Endothelial cell of umbilical vein (primary cell): ENCODE measurements at regions not wholly inside any gene's neighbourhood (a gene's known extent, or its start where the extent isn't known, plus 50 kb on each side); places are given as distances from the start of the nearest gene placed in this dataset.

Experiments used
- BruUV-seq: library from RNA; stranded (reverse); fragments of 400-500 nt; replicated peaks from 2 replicates; lab custom pipeline; 2021; lab: Mats Ljungman, UMichigan
- CTCF ChIA-PET: fragments of 300-600, 350-600 bp; sonication (Branson Sonifier 250); formaldehyde crosslinking; loops from one replicate; lab custom pipeline; 2021; ENCODE audit warnings: antibody characterized with exemption, inconsistent platforms; lab: Charles Lee
- POLR2A ChIA-PET: fragments of 300-600, 350-600 bp; sonication (Branson Sonifier 250); formaldehyde crosslinking; loops from one replicate; lab custom pipeline; 2021; ENCODE audit warnings: antibody characterized with exemption, inconsistent platforms; lab: Charles Lee
- DNase-seq: peaks from one replicate; pipeline ENCODE4 v3.0.0-alpha.2; 2011; ENCODE audit warnings: low read depth, low spot score
- FAIRE-seq: peaks from 2 replicates; lab custom pipeline; 2011; peaks lifted over from hg19 to GRCh38; lab: Jason Lieb, UNC
- H2AFZ ChIP-seq: 2 replicates; pipeline ENCODE4 v1.6.0; 2012; ENCODE audit warnings: low read depth, low read length, control low read depth, inconsistent platforms
- H3K27ac ChIP-seq: 2 replicates; pipeline ENCODE4 v1.5.1; 2011; ENCODE audit warnings: low read depth, mild to moderate bottlenecking, control low read depth, low read length, moderate library complexity; ENCODE audit not compliant: insufficient read depth
- H3K27me3 ChIP-seq, 2 experiments: 2 replicates each; pipeline versions ENCODE4 v1.6.0 to v1.6.1; 2011; ENCODE audit warnings: low read length in 2 of 2, mixed read lengths in 1 of 2; ENCODE audit not compliant: control insufficient read depth in 2 of 2, insufficient read depth in 2 of 2
- H3K36me3 ChIP-seq, 2 experiments: 2 replicates in 1 of 2; 3 replicates in 1 of 2; pipeline ENCODE4 v1.5.1; 2011; ENCODE audit warnings: low read length in 2 of 2, mild to moderate bottlenecking in 1 of 2, moderate library complexity in 1 of 2; ENCODE audit not compliant: control insufficient read depth in 2 of 2, insufficient read depth in 2 of 2; ENCODE audit errors: extremely low read depth in 1 of 2
- H3K4me1 ChIP-seq: 3 replicates; pipeline ENCODE4 v1.5.1; 2011; ENCODE audit warnings: mild to moderate bottlenecking, low read length; ENCODE audit not compliant: control insufficient read depth, insufficient read depth; ENCODE audit errors: extremely low read depth
- H3K4me2 ChIP-seq: 2 replicates; pipeline ENCODE4 v1.6.1; 2011; ENCODE audit warnings: low read length, control low read depth, mixed read lengths; ENCODE audit not compliant: insufficient read depth
- H3K4me3 ChIP-seq, 3 experiments: fragments of 200-600 bp in 1 of 3; sonication (generic), shearing (Covaris generic) in 1 of 3; replicated peaks in 1 of 3; 2 replicates each; pipeline ENCODE4 v1.5.1; 2011 to 2016; ENCODE audit warnings: control low read depth in 3 of 3, low read length in 3 of 3, mild to moderate bottlenecking in 2 of 3, inconsistent platforms in 1 of 3, low read depth in 1 of 3, moderate library complexity in 1 of 3; ENCODE audit not compliant: insufficient read depth in 1 of 3
- H3K79me2 ChIP-seq: 2 replicates; pipeline ENCODE4 v1.6.0; 2012; ENCODE audit warnings: low read length, inconsistent platforms; ENCODE audit not compliant: control insufficient read depth, insufficient read depth
- H3K9ac ChIP-seq: replicated peaks from 2 replicates; pipeline ENCODE3; 2011; ENCODE audit warnings: low read length, control low read depth; ENCODE audit not compliant: insufficient read depth; ENCODE audit errors: extremely low read depth
- H3K9me1 ChIP-seq: replicated peaks from 3 replicates; pipeline ENCODE4 v1.6.0; 2011; ENCODE audit warnings: mild to moderate bottlenecking, low read length; ENCODE audit not compliant: control insufficient read depth, insufficient read depth; ENCODE audit errors: extremely low read depth
- H3K9me3 ChIP-seq: replicated peaks from 2 replicates; pipeline ENCODE4 v1.5.1; 2012; ENCODE audit warnings: low read length, inconsistent platforms; ENCODE audit not compliant: control insufficient read depth, insufficient read depth
- H4K20me1 ChIP-seq: replicated peaks from 2 replicates; pipeline ENCODE3; 2011; ENCODE audit warnings: mild to moderate bottlenecking, low read length; ENCODE audit not compliant: control insufficient read depth, insufficient read depth; ENCODE audit errors: extremely low read depth
- EZH2 ChIP-seq: IDR thresholded peaks from 2 replicates; pipeline ENCODE4 v1.6.1; 2012; ENCODE audit warnings: borderline replicate concordance, low read depth, mild to moderate bottlenecking, moderate library complexity, low read length, inconsistent platforms; ENCODE audit not compliant: severe bottlenecking
- FOS ChIP-seq: IDR thresholded peaks from 2 replicates; pipeline ENCODE4 v1.6.1; 2011; ENCODE audit warnings: mild to moderate bottlenecking, low read length, moderate library complexity, borderline replicate concordance; ENCODE audit not compliant: insufficient read depth
- GATA2 ChIP-seq: IDR thresholded peaks from 2 replicates; pipeline ENCODE4 v1.7.0; 2011; ENCODE audit warnings: low read depth, mild to moderate bottlenecking, moderate library complexity, mixed read lengths, low read length; ENCODE audit not compliant: insufficient read length, insufficient read depth
- JUN ChIP-seq: IDR thresholded peaks from 2 replicates; pipeline ENCODE4 v1.6.1; 2011; ENCODE audit warnings: borderline replicate concordance, low read depth; ENCODE audit not compliant: insufficient read length, insufficient read depth
- MYC ChIP-seq: IDR thresholded peaks from one replicate; pipeline ENCODE4 v1.6.1; 2011; ENCODE audit warnings: mild to moderate bottlenecking, low read depth, low read length
- POLR2A ChIP-seq: IDR thresholded peaks from 2 replicates; pipeline ENCODE4 v1.6.1; 2012; ENCODE audit warnings: low read depth, mild to moderate bottlenecking, control low read depth, low read length
- POLR2AphosphoS5 ChIP-seq: IDR thresholded peaks from 2 replicates; pipeline ENCODE4 v1.6.1; 2012; ENCODE audit warnings: low read depth, mild to moderate bottlenecking, control low read depth, low read length, moderate library complexity; ENCODE audit not compliant: insufficient read depth
- dilution Hi-C: fragments of 300-500 bp; cut with MboI; formaldehyde crosslinking; loops from one replicate; pipeline ENCODE4 v1.15.0; 2019; ENCODE audit warnings: low sequenced_read_pairs; ENCODE audit not compliant: extremely low pct_ligation_motif_present
- intact Hi-C: fragments of 100-400 bp; cut with micrococcal nuclease; formaldehyde crosslinking; loops from one replicate; pipeline ENCODE4 v1.10.0; 2022
- TF ChIP-seq, protein P1 (sequence below), 2 donors: IDR thresholded peaks; 1 replicate in 1 of 2; 2 replicates in 1 of 2; pipeline ENCODE4 v1.5.1; 2011; ENCODE audit warnings: low read length in 2 of 2, mild to moderate bottlenecking in 2 of 2, moderate library complexity in 2 of 2, control low read depth in 1 of 2, inconsistent platforms in 1 of 2, low read depth in 1 of 2; ENCODE audit not compliant: insufficient read depth in 1 of 2; ENCODE audit errors: extremely low read depth in 1 of 2
- TF ChIP-seq, protein P2 (sequence below): IDR thresholded peaks from 2 replicates; pipeline ENCODE4 v1.6.1; 2011; ENCODE audit not compliant: insufficient read depth, insufficient read length

DNA sequence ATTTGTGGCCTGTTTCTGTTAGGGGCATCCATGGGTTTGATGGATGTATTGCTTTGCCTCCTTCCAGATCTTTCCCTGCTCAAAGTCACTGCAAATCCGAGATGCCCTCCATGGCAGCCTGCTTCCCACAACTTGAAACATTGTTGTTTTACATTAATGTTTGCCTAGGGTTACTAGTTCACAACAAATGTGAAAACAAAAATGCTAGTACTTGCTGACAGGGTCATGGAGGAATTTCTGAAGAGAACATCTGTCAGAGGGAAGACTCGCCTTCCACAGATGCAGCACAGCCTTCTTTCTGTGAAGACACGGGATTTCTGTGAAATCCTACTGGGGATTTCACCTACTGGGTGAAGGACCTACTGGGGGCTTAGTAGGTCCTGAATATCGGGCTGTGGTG lies 260.0 kb upstream of the FN1 start:
- Histone ChIP-seq H3K9ac (no peak overlapping the region), H3K4me3 (no peak overlapping the region), H3K27ac (no peak overlapping the region), H3K4me1 (peaks cover 43% of the 10 kb centered on the region), H3K79me2 (no peaks in the 10 kb centered on the region), H2AFZ (no peak overlapping the region), H4K20me1 (no peaks in the 10 kb centered on the region), H3K9me3 (no peaks in the 10 kb centered on the region), H3K27me3 (no peaks in the 10 kb centered on the region), H3K4me2 (no peak overlapping the region), H3K9me1 (no peaks in the 10 kb centered on the region), H3K36me3 (peaks cover 0 to 9% of the 10 kb centered on the region in 2 experiments)
- FAIRE-seq = no peak
- dilution Hi-C loops = no loop called here
- TF ChIP-seq JUN = no peak
- TF ChIP-seq MYC = no peak
- TF ChIP-seq POLR2A = no peak
- TF ChIP-seq, protein P1, sequence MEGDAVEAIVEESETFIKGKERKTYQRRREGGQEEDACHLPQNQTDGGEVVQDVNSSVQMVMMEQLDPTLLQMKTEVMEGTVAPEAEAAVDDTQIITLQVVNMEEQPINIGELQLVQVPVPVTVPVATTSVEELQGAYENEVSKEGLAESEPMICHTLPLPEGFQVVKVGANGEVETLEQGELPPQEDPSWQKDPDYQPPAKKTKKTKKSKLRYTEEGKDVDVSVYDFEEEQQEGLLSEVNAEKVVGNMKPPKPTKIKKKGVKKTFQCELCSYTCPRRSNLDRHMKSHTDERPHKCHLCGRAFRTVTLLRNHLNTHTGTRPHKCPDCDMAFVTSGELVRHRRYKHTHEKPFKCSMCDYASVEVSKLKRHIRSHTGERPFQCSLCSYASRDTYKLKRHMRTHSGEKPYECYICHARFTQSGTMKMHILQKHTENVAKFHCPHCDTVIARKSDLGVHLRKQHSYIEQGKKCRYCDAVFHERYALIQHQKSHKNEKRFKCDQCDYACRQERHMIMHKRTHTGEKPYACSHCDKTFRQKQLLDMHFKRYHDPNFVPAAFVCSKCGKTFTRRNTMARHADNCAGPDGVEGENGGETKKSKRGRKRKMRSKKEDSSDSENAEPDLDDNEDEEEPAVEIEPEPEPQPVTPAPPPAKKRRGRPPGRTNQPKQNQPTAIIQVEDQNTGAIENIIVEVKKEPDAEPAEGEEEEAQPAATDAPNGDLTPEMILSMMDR (IDR thresholded peaks at IDR 0.05; ENCODE audit: extremely low read depth in 1 of 2, insufficient read depth in 1 of 2, low read depth in 1 of 2, low read length in 2 of 2) = no peak
- TF ChIP-seq EZH2 = no peak
- no peak for TF ChIP-seq GATA2
- TF ChIP-seq, protein P2, sequence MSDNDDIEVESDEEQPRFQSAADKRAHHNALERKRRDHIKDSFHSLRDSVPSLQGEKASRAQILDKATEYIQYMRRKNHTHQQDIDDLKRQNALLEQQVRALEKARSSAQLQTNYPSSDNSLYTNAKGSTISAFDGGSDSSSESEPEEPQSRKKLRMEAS = no peak
- no peak for TF ChIP-seq FOS
- TF ChIP-seq POLR2AphosphoS5 = no peak
- CTCF ChIA-PET = no interaction called here
- POLR2A ChIA-PET = no interaction called here
- BruUV-seq = no TSS peak
- intact Hi-C loops = no loop called here
- DNase-seq = no peak
